ENCODE measurements at regions not wholly inside any gene's neighbourhood (a gene's known extent, or its start where the extent isn't known, plus 50 kb on each side); places are given as distances from the start of the nearest gene placed in this dataset.
"Not testable (repeated sequence)": the region's sequence is repeated elsewhere in the genome, so short reads cannot be mapped to it uniquely, and the experiment has no call there.

- DNase-seq (ENCODE audit: low read depth), result no peak
Measured at GRCh38 chr7:94314413-94315410, 80.0 kb upstream of the COL1A2 start.

DNA sequence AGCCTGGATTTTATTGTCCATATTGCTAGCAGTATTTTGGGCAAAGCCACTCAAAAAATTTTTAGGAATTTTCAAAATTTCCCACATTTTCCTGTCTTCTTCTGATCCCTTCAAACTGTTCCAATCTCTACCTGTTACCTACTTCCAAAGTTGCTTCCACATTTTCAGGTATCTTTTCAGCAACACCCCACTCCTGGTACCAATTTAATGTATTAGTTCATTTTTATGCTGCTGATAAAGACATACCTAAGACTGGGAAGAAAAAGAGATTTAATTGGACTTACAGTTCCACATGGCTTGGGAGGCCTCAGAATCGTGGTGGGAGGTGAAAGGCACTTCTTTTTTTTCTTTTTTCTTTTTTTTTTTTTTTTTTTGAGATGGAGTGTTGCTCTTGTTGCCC lies 73.6 kb upstream of the COL1A2 start:
- not testable (repeated sequence) for DNase-seq (ENCODE audit: low read depth)

- no peak for DNase-seq (ENCODE audit: low read depth)
Measured at GRCh38 chr7:94323844-94324243, 70.9 kb upstream of the COL1A2 start.

GRCh38 chr7:94324380-94325121 lies 70.1 kb upstream of the COL1A2 start:
- no peak for DNase-seq (ENCODE audit: low read depth)

- no peak for DNase-seq (ENCODE audit: low read depth)
Measured at GRCh38 chr7:94325122-94325475, 69.6 kb upstream of the COL1A2 start.

GRCh38 chr7:94330269-94331020 lies 64.2 kb upstream of the COL1A2 start:
- no peak for DNase-seq (ENCODE audit: low read depth)

- no peak for DNase-seq (ENCODE audit: low read depth)
Measured at GRCh38 chr7:94332571-94332970, 62.1 kb upstream of the COL1A2 start.

DNA sequence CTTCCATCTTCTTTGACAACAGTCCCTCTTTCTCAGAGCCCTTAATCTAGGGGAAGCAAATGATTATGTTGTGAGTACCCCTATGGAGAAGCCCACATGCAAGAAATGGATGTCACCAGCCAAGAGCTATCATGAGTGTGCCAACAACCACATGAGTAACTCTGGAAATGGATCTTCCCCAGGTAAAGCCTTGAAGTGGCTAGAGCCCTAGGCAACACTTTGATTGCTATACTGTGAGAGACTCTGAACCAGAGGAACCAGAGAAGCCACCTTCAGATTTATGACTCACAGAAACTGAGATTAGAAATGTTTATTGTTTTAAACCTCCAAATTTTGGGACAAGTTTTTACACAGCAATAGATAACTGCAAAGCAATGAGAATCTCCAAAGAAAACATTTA lies 60.9 kb upstream of the COL1A2 start:
- DNase-seq (ENCODE audit: low read depth), result no peak

GRCh38 chr7:94335586-94335985 lies 59.1 kb upstream of the COL1A2 start:
- DNase-seq (ENCODE audit: low read depth), result no peak

DNA sequence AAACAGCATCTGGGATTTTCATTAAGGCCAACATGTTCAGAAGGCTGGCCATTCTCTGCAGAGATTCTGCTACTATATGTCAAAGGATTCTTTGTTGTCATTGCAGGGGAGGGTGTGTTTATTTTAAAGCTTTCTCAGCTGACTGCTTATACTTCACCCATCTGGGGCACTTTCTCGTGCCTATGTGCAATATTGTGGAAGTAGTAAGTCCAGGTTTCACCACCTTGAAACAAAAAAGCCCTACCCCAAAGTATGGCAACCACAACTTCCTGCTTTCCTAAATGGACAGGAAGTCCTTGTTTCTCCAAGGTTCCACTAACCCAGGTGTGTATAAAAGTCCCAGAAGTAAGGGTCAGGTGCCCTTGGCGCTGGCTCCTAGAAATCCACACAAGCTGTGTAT lies 58.7 kb upstream of the COL1A2 start:
- DNase-seq (ENCODE audit: low read depth), result no peak

GRCh38 chr7:94338921-94339371 lies 55.7 kb upstream of the COL1A2 start:
- peak; percentile 86 for DNase-seq (ENCODE audit: low read depth)

GRCh38 chr7:94344826-94345225 lies 49.9 kb upstream of the COL1A2 start:
- DNase-seq (ENCODE audit: low read depth), result peak; percentile 71
